GM18505 (cell line): ENCODE measurements at regions not wholly inside any gene's neighbourhood (a gene's known extent, or its start where the extent isn't known, plus 50 kb on each side); places are given as distances from the start of the nearest gene placed in this dataset.
"Not testable (repeated sequence)": the region's sequence is repeated elsewhere in the genome, so short reads cannot be mapped to it uniquely, and the experiment has no call there.

Experiments
- ATAC-seq: cut with Tn5 transposase; IDR thresholded peaks from one replicate; pipeline ENCODE4 v1.9.1; 2021; ENCODE audit not compliant: unreplicated experiment
- POLR2A ChIP-seq: IDR thresholded peaks from 4 replicates; pipeline ENCODE4 v1.6.1; 2011; ENCODE audit warnings: borderline replicate concordance; ENCODE audit not compliant: insufficient read depth, insufficient read length; ENCODE audit errors: extremely low read depth

DNA sequence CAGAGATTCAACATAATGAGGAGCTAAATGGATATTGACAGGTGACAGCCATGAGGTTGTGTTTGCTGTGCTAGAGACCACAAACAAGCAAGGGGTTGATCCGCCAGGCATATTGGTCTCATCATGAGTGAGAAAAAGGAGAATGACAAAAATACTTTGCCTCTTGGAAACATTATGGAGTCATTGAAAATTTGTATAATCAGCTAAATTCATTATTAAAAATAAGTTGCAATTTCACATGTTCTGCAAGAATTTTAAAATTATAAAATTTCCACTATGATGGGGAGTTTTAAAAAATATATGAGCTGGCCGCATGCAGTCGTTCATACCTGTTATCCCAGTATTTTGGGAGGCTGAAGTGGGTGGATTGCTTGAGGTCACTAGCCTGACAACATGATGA lies 912.3 kb upstream of the SLC35B3 start:
- no peak for ATAC-seq
- TF ChIP-seq POLR2A = no peak

DNA sequence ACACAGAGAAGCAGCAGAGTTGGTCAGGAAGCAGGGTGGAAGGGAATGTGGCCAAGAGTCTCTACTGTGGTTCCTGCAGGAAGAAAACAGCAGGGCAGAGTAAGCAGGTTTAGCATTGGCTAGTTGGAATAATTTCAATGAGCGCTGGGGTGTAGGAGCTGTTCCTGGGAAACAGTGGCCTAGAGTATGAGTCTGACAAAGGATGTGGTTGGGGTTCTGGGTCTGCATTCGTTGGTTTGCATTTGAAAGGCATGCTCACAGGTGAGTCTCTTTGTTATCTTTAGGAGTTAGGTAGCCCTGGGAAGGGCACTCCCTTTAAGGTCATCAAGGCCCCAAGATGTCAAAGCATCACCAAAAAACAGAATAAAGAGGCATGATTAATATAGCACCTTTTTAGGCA lies 911.6 kb upstream of the SLC35B3 start:
- no peak for ATAC-seq
- TF ChIP-seq POLR2A = no peak

DNA sequence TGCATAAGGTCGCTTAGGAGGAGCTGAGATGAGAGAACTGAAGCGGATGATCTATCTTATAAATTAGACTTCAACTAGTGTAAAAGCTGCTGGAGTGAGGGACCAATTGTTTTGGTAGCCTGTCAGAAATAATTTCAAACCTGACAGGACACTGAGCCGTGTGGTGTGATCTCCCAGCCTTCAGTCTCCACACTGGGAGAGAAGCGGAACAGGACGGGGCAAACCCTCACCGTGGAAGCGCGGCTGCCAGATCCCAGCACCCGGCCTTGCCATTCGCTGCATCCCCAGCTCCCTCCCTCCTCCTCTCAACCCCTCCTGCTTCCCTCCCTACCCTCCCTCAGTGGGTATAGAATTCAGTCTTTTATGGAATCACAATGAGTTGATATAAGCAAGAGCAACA lies 900.1 kb upstream of the SLC35B3 start:
- TF ChIP-seq POLR2A = no peak
- ATAC-seq = no peak

DNA sequence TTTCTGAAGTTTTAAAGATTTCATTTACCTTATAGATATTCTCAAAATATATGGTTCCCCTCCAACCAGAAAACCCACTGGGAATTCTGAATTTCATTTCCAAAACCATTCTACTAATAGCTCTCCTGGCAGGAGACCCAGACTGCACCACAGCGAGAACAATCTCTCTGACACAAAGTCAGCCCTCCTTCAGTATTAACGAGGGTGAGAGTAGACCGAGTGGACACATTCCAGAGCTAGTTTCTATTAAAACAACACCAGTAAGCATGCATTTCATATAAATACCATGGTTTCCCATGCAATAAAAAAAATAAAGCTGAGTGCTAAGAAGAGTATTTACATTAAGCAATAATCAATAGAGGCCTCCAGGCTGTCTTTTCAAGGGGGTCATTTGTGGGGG lies 899.6 kb upstream of the SLC35B3 start:
- TF ChIP-seq POLR2A = no peak
- ATAC-seq = no peak

DNA sequence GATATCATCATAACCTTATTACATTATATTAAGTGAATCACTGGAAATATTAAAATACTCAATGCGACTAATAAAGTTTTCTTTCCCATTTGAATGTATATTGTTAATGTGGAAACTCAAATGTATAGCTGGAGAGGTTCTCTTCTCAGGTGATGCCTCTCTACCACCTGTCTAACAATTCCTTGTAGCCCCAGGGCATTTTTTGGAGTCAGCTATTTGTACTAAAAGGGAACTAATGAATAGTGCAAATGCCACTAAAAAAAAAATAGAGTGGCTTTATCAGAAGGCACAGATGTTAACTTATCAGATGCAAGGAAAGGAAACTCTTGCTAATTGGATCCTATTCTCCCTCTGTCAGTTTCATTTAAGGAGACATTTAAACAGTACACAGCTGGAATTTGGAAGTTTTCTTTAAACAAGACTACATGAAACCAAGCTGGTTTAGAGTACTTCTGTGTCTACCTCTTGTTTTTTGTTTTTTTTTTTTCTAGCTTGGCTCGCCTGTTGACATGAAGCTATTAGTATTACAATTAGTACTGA lies 897.0 kb upstream of the SLC35B3 start:
- no peak for TF ChIP-seq POLR2A
- ATAC-seq = no peak

DNA sequence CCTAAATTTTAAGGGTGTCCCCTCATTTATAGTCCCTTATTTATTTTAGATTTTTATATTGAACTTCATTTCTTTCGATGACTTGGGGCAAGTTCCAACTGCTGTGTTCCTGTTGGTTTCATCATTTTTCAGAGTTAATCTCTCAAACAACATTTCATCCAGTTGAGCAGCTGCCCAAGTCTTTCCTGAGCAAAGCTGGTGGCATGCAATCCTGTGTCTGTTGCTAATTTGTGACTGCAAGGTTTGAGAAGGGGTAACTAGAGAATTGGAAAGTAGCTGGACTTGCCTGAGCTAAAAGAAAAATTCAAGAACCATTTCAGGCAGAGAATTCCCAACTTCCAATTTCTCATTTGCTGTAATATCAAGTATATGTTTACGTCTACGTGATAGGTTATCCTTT lies 881.5 kb upstream of the SLC35B3 start:
- TF ChIP-seq POLR2A = no peak
- no peak for ATAC-seq

DNA sequence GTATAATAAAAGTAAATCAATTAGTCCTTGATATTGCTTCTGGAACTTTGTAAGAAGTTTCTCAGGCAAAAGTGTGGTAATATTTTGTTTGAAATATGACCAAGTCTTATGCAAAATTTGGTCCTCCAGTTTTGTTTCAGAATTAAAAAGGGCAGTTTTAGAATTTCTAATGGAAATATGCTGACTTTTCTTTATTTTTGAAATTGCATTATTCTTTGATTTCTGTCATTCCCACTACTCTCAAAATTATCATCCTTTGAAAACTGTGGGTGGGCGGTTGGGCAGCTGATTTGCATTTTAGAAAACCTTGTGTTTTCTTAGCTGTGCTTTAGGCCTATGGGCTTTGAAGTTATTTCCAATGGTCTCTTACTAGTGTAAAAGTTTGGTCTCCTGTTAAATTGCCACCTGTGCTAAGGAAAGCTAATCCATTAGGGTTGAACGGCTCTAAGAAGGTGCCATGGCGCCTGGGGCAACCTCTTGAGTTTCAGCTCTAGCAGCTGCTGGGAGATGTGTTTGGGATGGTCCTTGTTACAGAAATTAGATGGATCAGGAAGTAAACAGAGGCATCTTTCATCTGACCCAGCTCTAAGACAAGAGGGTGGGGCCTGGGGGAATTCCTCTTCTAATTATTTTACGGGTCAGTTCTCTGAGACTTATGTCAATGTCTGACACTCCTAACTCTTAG lies 880.8 kb upstream of the SLC35B3 start:
- no peak for TF ChIP-seq POLR2A
- ATAC-seq = no peak

DNA sequence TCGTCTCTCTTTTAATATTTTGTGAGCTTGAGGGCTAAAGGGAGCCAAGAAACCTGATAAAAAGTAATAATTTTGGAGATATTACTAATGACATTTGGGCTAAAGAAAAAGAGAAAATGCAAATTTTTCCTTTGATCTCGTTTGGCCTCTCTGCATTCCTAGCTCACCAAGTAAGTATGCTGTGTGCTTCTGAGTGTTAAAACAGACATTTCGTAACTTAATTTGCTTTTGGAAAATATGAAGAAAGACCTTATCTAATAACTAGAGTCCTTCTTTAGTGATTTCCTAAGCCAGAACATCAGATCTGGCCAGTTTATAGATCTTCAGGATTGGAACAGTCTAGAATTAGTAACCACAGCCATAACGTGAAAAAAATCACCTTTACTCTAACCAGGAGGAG lies 872.9 kb upstream of the SLC35B3 start:
- no peak for ATAC-seq
- no peak for TF ChIP-seq POLR2A

DNA sequence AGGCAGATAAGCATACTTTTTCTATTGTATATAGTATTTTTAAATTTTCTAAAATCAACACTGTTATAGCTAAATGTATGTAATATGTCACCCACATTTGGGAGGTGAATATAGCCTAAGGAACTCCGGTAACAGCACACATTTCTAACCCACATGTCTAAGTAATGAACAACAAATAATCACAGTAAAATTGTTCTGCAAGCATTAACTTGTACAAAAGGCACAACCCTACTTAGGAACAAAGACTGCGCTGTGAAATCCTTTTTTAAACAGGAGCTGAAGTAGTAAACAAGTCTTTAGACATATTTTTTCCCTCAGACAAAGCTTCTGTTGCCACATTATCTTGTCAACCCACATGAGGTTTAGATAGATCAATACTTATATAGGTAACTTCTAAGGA lies 872.4 kb upstream of the SLC35B3 start:
- no peak for ATAC-seq

DNA sequence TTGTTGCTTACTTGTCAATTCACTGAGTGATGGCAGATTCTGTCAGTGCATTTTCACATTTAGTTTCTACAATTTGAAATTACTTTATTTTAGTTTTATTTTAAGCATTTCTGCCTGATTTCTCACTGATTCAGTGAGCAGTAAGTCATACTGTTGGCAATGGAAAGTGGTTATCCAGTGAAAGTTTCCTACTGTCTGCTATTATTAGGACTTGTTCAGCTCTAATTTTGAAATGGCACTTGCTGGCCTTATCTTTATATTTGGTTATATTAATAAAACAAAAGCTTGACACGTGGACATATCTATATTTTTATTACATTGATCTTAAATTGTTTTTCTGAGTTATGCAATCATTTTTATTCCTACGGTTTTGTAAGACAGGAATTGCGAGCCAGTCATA lies 871.8 kb upstream of the SLC35B3 start:
- ATAC-seq = no peak
- TF ChIP-seq POLR2A = no peak

More for the DNA sequence above, 872.4 kb upstream of the SLC35B3 start:
- no peak for TF ChIP-seq POLR2A

DNA sequence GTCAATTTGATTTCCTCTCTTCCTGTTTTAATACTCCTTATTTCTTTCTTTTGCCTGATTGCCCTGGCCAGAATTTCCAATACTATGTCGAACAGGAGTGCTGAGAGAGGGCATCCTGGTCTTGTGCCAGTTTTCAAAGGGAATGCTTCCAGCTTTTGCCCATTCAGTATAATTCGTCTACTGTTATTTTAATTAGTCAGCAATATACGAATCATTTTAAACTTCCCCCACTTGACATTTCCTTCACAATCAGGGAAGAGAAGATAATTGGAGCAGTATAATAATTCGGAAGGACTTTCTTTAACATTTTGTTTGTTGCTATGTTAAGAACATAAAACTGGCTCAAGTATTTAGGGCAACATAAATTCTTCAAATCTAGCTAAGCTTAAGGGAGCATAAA lies 860.3 kb upstream of the SLC35B3 start:
- ATAC-seq = no peak
- TF ChIP-seq POLR2A = no peak

DNA sequence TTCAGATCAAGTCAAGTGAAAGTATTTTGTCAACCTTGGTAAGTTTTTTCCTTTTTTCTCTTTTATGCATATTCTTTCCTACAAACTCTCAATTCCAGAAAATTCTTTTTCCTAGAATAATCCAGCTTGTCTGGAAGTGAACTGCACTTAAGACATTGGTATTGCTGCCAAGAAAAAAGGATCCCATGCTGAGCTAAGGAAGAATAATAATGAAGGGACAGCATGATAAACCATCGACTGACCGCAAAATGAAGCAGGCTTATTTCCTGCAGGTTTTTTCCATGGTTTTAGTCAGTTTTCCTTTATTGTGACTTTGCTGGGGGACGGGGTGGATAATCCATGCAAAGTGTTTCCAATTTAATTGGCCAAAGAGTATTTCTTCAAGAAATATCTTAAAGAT lies 857.6 kb upstream of the SLC35B3 start:
- no peak for ATAC-seq

DNA sequence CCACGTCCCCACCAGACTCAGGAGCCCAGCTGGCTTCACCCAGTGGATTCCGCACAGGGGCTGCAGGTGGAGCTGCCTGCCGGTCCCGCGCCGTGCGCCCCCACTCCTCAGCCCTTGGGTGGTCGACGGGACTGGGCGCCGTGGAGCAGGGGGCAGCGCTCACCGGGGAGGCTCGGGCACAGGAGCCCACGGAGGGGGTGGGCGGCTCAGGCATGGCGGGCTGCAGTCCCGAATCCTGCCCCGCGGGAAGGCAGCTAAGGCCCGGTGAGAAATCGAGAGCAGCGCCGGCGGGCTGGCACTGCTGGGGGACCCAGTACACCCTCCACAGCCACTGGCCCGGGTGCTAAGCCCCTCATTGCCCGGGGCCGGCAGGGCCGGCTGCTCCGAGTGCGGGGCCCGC lies 855.0 kb upstream of the SLC35B3 start:
- not testable (repeated sequence) for ATAC-seq

More for the DNA sequence above, 857.6 kb upstream of the SLC35B3 start:
- TF ChIP-seq POLR2A = no peak

DNA sequence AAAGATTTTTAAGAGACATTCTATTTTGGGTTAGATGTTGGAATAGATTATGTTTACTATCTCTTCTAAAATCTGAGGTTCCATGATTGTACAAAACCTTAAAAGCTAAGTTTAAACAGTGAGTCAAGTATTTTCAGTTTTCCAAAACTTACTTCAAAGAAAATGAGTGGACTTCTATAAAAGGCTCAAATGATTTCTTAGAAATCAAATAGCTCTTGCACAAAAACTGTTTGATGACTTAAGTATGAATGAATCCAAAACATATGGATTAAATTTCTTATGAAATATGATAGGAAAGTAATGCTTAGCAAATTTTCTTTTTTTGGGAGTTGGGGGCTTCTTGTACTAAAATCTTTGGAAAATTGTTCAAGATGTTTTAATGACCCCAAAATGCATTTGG lies 837.3 kb upstream of the SLC35B3 start:
- no peak for TF ChIP-seq POLR2A
- no peak for ATAC-seq

DNA sequence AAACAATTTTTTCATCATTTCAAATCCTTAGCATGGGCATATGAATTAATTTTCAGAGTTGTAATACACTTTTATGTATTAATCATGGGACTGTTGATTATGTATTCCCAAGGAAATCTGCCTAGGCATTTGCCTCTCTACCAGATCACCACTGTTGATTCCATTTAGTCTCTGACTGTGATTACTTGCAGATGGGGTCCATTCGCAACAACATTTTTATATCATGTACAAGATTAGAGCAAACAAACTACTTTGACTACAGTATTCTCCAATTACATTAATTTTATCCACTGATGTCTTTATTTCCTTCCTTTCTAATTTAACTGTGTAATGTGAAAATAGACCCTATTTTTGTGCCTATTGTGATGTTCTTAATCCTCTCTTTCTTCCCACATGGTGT lies 831.4 kb upstream of the SLC35B3 start:
- no peak for ATAC-seq
- TF ChIP-seq POLR2A = no peak
